ENCODE measurements at regions not wholly inside any gene's neighbourhood (a gene's known extent, or its start where the extent isn't known, plus 50 kb on each side); places are given as distances from the start of the nearest gene placed in this dataset.

DNA sequence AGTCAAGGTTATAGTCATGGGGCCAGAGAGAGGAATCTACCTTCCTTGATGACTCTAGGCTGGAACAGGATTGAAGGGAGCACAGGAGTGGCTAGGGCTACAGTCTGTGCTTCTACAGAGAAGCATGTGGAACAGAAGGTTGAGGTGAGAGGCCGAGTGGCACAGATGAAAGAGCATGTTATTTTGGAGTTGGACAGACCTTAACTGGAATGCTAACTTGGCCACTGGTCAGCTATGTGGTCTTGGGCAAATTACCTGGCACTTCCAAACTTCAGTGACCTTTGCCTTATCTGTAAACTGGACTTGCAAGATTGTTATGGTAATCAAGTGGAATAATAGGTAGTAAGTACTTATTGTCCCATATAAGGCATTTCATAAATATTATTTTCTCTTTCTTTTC, 252.7 kb downstream of the KCNRG start:
- no peak overlapping the region for H3K4me3 ChIP-seq (ENCODE audit: low read length in 2 of 2)
- H3K9me3 ChIP-seq (ENCODE audit: control insufficient read depth in 2 of 2, low read length in 2 of 2): no peaks in the 10 kb centered on the region
- no peaks in the 10 kb centered on the region for H3K27me3 ChIP-seq (ENCODE audit: control insufficient read depth in 1 of 2, insufficient read depth in 2 of 2, low read length in 2 of 2)
- no peak overlapping the region for H3K9ac ChIP-seq (ENCODE audit: low read length in 2 of 2)
- H3K36me3 ChIP-seq (ENCODE audit: control insufficient read depth in 2 of 2, insufficient read depth in 2 of 2, low read length in 2 of 2): no peaks in the 10 kb centered on the region
- no peaks in the 10 kb centered on the region for H3K4me1 ChIP-seq (ENCODE audit: control insufficient read depth, insufficient read depth, low read length)
- H3K27ac ChIP-seq (ENCODE audit: low read length): no peak overlapping the region

DNA sequence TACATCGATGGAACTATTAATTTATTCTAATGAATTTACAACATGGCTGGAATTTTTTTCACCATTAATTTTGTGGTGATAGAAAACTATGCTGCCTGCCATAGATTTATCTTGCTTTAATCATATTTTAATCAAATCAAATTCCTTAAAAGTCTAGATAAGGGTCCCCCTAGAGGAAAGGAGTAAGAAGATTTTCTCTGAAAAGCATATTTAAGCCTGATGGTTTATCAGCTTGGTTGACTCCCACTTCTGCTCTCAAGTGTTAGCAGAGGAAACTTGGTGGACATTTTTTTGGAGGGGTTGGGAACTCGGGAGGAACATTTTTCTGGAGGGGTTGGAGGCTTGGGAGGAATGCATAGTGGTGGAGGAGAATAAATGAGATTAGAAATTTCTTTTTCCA, 253.3 kb downstream of the KCNRG start:
- H3K9me3 ChIP-seq (ENCODE audit: control insufficient read depth in 2 of 2, low read length in 2 of 2): no peaks in the 10 kb centered on the region
- no peak overlapping the region for H3K9ac ChIP-seq (ENCODE audit: low read length in 2 of 2)
- H3K4me3 ChIP-seq (ENCODE audit: low read length in 2 of 2): no peak overlapping the region
- H3K27me3 ChIP-seq (ENCODE audit: control insufficient read depth in 1 of 2, insufficient read depth in 2 of 2, low read length in 2 of 2): no peaks in the 10 kb centered on the region
- H3K4me1 ChIP-seq (ENCODE audit: control insufficient read depth, insufficient read depth, low read length): no peaks in the 10 kb centered on the region
- no peak overlapping the region for H3K27ac ChIP-seq (ENCODE audit: low read length)
- H3K36me3 ChIP-seq (ENCODE audit: control insufficient read depth in 2 of 2, insufficient read depth in 2 of 2, low read length in 2 of 2): no peaks in the 10 kb centered on the region

DNA sequence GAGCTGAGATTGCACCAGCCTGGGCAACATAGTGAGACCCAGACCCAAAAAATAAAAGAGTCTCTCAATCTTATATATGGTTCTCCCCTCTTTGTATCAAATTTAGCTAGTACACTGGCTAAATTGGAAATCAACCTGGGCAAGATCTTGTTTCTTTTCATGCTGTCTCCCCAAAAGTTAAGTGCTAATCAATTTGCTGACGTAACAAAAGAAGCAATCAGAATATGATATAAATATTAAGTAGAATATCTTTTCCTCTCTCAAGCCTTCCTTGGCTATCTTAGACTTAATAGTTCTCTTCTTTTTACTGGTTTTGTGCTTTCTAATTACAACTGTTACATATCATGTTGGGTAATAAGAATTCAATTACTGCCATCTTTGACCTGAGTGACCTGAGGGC, 258.9 kb downstream of the KCNRG start:
- H3K4me1 ChIP-seq (ENCODE audit: control insufficient read depth, insufficient read depth, low read length): no peaks in the 10 kb centered on the region
- no peak overlapping the region for H3K27ac ChIP-seq (ENCODE audit: low read length)
- H3K4me3 ChIP-seq (ENCODE audit: low read length in 2 of 2): no peak overlapping the region
- H3K36me3 ChIP-seq (ENCODE audit: control insufficient read depth in 2 of 2, insufficient read depth in 2 of 2, low read length in 2 of 2): no peaks in the 10 kb centered on the region
- H3K9me3 ChIP-seq (ENCODE audit: control insufficient read depth in 2 of 2, low read length in 2 of 2): peaks cover 0 to 4% of the 10 kb centered on the region in 2 donors
- H3K9ac ChIP-seq (ENCODE audit: low read length in 2 of 2): no peak overlapping the region
- no peaks in the 10 kb centered on the region for H3K27me3 ChIP-seq (ENCODE audit: control insufficient read depth in 1 of 2, insufficient read depth in 2 of 2, low read length in 2 of 2)

DNA sequence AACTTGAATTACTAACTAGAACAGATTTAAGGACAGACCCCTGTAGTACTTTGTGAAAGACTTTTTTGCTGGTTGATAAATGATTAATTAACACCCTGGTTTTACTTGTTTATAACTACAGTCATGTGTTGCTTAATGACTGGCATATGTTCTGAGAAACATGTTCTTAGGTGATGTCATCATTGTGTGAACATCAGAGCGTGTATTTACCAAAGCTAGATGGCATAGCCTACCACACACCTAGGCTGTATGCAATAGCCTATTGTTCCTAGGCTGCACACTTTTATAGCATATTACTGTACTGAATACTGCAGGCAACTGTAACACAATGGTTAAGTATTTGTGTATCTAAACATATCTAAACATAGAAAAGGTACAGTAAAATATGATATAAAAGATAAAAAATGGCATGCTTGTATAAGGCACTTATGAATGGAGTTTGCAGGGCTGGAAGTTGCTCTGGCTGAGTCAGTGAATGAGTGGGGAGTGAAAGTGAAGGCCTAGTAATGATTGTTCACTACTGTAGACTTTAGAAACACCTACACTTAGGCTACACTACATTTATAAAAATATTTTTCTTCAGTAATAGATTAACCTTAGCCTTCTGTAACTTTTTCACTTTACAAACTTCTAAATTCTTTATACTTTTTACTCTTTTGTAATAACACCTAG, 260.3 kb downstream of the KCNRG start:
- Histone ChIP-seq H3K9ac (ENCODE audit: low read length in 2 of 2) (no peak overlapping the region), H3K36me3 (ENCODE audit: control insufficient read depth in 2 of 2, insufficient read depth in 2 of 2, low read length in 2 of 2) (no peaks in the 10 kb centered on the region), H3K27ac (ENCODE audit: low read length) (no peak overlapping the region), H3K4me1 (ENCODE audit: control insufficient read depth, insufficient read depth, low read length) (no peaks in the 10 kb centered on the region), H3K27me3 (ENCODE audit: control insufficient read depth in 1 of 2, insufficient read depth in 2 of 2, low read length in 2 of 2) (no peaks in the 10 kb centered on the region), H3K4me3 (ENCODE audit: low read length in 2 of 2) (no peak overlapping the region), H3K9me3 (ENCODE audit: control insufficient read depth in 2 of 2, low read length in 2 of 2) (peaks cover 0 to 4% of the 10 kb centered on the region in 2 donors)

DNA sequence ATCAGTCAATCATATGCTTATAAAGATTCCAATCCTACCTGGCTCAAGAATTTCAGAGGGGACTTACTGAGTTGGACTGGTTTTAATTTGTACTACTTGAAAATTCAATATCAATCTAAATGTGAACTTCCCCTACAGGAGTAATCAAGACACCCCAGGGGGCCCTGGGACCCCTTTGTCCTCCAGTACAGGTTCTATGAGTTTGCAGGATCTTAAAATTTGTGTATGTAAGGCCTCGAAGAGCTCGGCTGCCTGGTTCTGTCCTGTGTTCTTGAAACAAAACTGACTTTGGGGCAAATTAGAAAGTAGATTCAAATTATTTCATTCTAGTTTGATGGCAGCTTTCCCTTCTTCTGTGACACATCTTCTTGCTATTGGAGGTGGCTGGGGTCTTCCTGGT, 261.3 kb downstream of the KCNRG start:
- H3K27me3 ChIP-seq (ENCODE audit: control insufficient read depth in 1 of 2, insufficient read depth in 2 of 2, low read length in 2 of 2): no peaks in the 10 kb centered on the region
- H3K9me3 ChIP-seq (ENCODE audit: control insufficient read depth in 2 of 2, low read length in 2 of 2): peaks cover 0 to 4% of the 10 kb centered on the region in 2 donors
- no peaks in the 10 kb centered on the region for H3K36me3 ChIP-seq (ENCODE audit: control insufficient read depth in 2 of 2, insufficient read depth in 2 of 2, low read length in 2 of 2)
- H3K27ac ChIP-seq (ENCODE audit: low read length): no peak overlapping the region
- H3K4me3 ChIP-seq (ENCODE audit: low read length in 2 of 2): no peak overlapping the region
- no peaks in the 10 kb centered on the region for H3K4me1 ChIP-seq (ENCODE audit: control insufficient read depth, insufficient read depth, low read length)
- H3K9ac ChIP-seq (ENCODE audit: low read length in 2 of 2): no peak overlapping the region

DNA sequence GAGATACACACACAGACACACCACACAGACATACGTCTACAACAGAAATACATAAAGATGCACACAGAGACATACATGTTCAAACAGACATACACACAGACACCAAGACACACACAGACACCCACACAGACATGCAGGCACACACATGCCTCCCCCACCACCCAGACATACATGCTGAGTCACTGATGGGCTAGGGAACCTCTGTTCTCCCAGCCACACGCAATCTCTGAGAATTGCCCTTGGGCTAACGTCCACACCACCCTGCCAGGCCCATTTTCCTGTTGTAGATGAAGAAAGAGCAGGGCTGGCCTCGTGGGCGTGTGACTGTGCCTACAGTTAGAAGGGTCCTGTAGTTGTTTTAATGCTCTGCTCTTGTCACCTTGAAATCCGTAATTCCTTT, 261.9 kb downstream of the KCNRG start:
- no peaks in the 10 kb centered on the region for H3K4me1 ChIP-seq (ENCODE audit: control insufficient read depth, insufficient read depth, low read length)
- no peak overlapping the region for H3K9ac ChIP-seq (ENCODE audit: low read length in 2 of 2)
- H3K27ac ChIP-seq (ENCODE audit: low read length): no peak overlapping the region
- H3K27me3 ChIP-seq (ENCODE audit: control insufficient read depth in 1 of 2, insufficient read depth in 2 of 2, low read length in 2 of 2): no peaks in the 10 kb centered on the region
- peaks cover 3 to 4% of the 10 kb centered on the region in 2 donors for H3K9me3 ChIP-seq (ENCODE audit: control insufficient read depth in 2 of 2, low read length in 2 of 2)
- no peak overlapping the region for H3K4me3 ChIP-seq (ENCODE audit: low read length in 2 of 2)
- H3K36me3 ChIP-seq (ENCODE audit: control insufficient read depth in 2 of 2, insufficient read depth in 2 of 2, low read length in 2 of 2): no peaks in the 10 kb centered on the region

DNA sequence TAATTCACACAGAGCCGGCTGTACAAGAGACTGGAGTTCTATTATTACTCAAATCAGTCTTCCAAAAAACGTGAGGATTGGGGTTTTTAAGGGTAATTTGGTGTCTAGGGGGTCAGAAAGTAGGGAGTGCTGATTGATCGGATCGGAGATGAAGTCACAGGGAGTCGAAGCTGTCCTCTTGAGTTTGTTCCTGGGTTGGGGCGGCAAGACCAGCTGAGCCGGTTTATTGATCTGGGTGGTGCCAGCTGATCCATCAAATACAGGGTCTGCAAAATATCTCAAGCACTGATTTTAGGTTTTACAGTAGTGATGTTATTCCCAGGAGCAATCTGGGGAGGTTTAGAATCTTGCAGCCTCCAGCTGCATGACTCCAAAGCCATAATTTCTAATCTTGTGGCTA, 262.7 kb downstream of the KCNRG start:
- no peaks in the 10 kb centered on the region for H3K27me3 ChIP-seq (ENCODE audit: control insufficient read depth in 1 of 2, insufficient read depth in 2 of 2, low read length in 2 of 2)
- H3K9ac ChIP-seq (ENCODE audit: low read length in 2 of 2): no peak overlapping the region
- no peaks in the 10 kb centered on the region for H3K4me1 ChIP-seq (ENCODE audit: control insufficient read depth, insufficient read depth, low read length)
- H3K36me3 ChIP-seq (ENCODE audit: control insufficient read depth in 2 of 2, insufficient read depth in 2 of 2, low read length in 2 of 2): no peaks in the 10 kb centered on the region
- peaks cover 4 to 5% of the 10 kb centered on the region in 2 donors for H3K9me3 ChIP-seq (ENCODE audit: control insufficient read depth in 2 of 2, low read length in 2 of 2)
- no peak overlapping the region for H3K4me3 ChIP-seq (ENCODE audit: low read length in 2 of 2)
- H3K27ac ChIP-seq (ENCODE audit: low read length): no peak overlapping the region

DNA sequence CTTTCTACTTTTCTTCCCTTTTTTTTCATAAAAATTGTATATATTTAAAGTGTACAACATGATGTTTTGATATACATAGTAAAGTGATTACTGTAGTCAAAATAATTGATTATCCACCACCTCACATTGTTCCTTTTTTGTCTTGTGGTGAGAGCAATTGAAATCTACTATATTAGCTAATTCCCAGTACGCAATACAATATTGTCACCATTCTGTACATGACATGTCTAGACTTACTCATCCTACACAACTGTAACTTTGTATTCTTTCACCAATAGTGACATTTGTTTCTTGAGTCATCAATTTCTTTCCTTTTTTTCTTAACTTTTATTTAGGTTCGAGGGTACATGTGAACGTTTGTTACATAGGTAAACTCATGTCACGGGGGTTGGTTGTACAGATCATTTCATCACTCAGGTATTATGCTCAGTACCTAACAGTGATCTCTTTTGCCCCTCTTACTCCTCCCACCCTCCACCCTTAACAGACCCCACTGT, 265.2 kb downstream of the KCNRG start:
- Histone ChIP-seq H3K9me3 (ENCODE audit: control insufficient read depth in 2 of 2, low read length in 2 of 2) (peaks cover 4 to 5% of the 10 kb centered on the region in 2 donors), H3K27ac (ENCODE audit: low read length) (no peak overlapping the region), H3K4me3 (ENCODE audit: low read length in 2 of 2) (no peak overlapping the region), H3K36me3 (ENCODE audit: control insufficient read depth in 2 of 2, insufficient read depth in 2 of 2, low read length in 2 of 2) (no peaks in the 10 kb centered on the region), H3K9ac (ENCODE audit: low read length in 2 of 2) (no peak overlapping the region), H3K27me3 (ENCODE audit: control insufficient read depth in 1 of 2, insufficient read depth in 2 of 2, low read length in 2 of 2) (no peaks in the 10 kb centered on the region), H3K4me1 (ENCODE audit: control insufficient read depth, insufficient read depth, low read length) (no peaks in the 10 kb centered on the region)

DNA sequence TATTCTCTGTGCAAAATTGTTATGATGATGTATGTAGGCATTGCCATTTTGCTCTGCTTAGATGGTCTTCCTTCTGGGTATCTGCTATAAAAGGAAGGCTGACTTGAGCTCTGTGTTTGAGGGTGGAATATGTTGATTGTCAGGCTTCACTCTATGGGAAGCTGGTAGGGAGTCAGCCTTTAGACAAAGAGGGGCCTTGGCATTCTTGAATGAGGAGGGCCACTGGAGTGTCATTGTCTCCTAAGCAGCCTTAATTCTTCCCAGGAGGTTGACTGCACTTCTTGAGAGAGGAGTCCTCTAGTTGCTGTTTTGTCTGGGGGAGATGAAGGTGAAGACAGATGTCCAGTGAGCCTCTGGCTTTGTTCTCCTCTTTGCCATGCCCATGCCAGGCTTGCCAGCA, 266.8 kb downstream of the KCNRG start:
- Histone ChIP-seq H3K27me3 (ENCODE audit: control insufficient read depth in 1 of 2, insufficient read depth in 2 of 2, low read length in 2 of 2) (no peaks in the 10 kb centered on the region), H3K27ac (ENCODE audit: low read length) (no peak overlapping the region), H3K36me3 (ENCODE audit: control insufficient read depth in 2 of 2, insufficient read depth in 2 of 2, low read length in 2 of 2) (no peaks in the 10 kb centered on the region), H3K4me3 (ENCODE audit: low read length in 2 of 2) (no peak overlapping the region), H3K4me1 (ENCODE audit: control insufficient read depth, insufficient read depth, low read length) (no peaks in the 10 kb centered on the region), H3K9ac (ENCODE audit: low read length in 2 of 2) (no peak overlapping the region), H3K9me3 (ENCODE audit: control insufficient read depth in 2 of 2, low read length in 2 of 2) (peaks cover 3 to 5% of the 10 kb centered on the region in 2 donors)

DNA sequence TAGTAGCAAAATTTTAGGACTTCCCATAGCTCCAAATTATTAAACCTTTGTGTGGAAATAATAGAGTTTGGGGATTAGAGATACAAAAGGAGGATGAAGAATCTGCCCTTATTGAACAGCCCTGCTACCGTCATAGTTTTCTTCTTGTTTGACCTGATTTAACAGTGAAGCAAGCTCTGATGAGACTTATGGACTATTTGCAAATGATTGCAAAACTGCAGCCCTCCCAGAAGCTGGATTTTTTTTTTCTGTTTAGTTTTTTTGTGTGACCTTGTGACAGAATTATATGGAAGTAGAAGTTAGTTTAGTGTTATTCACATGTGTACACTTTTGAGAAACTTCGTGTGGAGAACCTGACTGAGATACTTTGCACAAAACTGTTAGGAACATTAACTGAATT, 267.8 kb downstream of the KCNRG start:
- H3K27ac ChIP-seq (ENCODE audit: low read length): no peak overlapping the region
- H3K4me1 ChIP-seq (ENCODE audit: control insufficient read depth, insufficient read depth, low read length): no peaks in the 10 kb centered on the region
- no peak overlapping the region for H3K9ac ChIP-seq (ENCODE audit: low read length in 2 of 2)
- no peak overlapping the region for H3K4me3 ChIP-seq (ENCODE audit: low read length in 2 of 2)
- peaks cover 0 to 5% of the 10 kb centered on the region in 2 donors for H3K9me3 ChIP-seq (ENCODE audit: control insufficient read depth in 2 of 2, low read length in 2 of 2)
- no peaks in the 10 kb centered on the region for H3K36me3 ChIP-seq (ENCODE audit: control insufficient read depth in 2 of 2, insufficient read depth in 2 of 2, low read length in 2 of 2)
- H3K27me3 ChIP-seq (ENCODE audit: control insufficient read depth in 1 of 2, insufficient read depth in 2 of 2, low read length in 2 of 2): no peaks in the 10 kb centered on the region

DNA sequence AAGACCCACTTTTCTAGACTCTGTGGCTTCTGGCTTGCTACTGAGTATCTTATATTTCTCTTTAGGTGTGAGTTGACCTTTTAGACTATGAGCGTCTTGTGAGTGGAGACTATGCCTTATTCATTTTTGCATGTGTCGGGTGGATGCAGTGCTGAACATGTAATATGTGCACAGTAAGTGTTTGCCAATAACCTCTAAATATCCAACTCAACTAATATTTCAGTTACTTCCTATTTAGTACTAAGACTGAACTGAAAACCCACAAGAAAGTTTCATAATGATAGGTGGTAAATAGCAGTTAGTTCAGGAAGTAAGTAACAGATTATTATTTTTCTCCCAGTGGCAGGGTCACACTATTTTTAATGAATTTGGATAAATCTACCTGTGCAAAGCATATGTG, 269.3 kb downstream of the KCNRG start:
- Histone ChIP-seq H3K27me3 (ENCODE audit: control insufficient read depth in 1 of 2, insufficient read depth in 2 of 2, low read length in 2 of 2) (no peaks in the 10 kb centered on the region), H3K9me3 (ENCODE audit: control insufficient read depth in 2 of 2, low read length in 2 of 2) (peaks cover 0 to 5% of the 10 kb centered on the region in 2 donors), H3K4me1 (ENCODE audit: control insufficient read depth, insufficient read depth, low read length) (no peaks in the 10 kb centered on the region), H3K9ac (ENCODE audit: low read length in 2 of 2) (no peak overlapping the region), H3K4me3 (ENCODE audit: low read length in 2 of 2) (no peak overlapping the region), H3K27ac (ENCODE audit: low read length) (no peak overlapping the region), H3K36me3 (ENCODE audit: control insufficient read depth in 2 of 2, insufficient read depth in 2 of 2, low read length in 2 of 2) (no peaks in the 10 kb centered on the region)
